ENCODE measurements at regions not wholly inside any gene's neighbourhood (a gene's known extent, or its start where the extent isn't known, plus 50 kb on each side); places are given as distances from the start of the nearest gene placed in this dataset.

DNA sequence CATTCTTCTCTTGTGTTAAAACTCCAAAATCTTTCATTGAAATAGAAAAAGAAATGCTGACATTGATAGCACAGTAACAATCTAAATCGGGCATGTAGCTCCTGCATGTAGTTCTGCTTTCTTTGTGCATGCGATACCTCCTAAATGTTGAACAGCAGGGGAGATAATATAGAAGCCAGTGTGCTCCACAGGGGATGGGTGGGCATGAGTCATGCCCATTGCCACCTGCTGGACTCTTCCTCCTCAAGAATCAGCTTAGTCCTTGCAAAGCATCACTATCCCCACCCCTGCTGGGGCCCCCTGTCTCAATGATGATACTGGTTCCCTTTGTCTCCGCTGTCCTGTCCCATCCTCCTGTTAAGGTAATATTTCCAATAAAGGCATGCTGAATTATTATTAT lies 203.0 kb downstream of the RWDD3 start (continued):
- TF ChIP-seq MEF2A (IDR thresholded peaks at IDR 0.05; ENCODE audit: borderline replicate concordance, low read depth) (no peak), NFIC (IDR thresholded peaks at IDR 0.05; ENCODE audit: borderline replicate concordance) (no peak), MXI1 (IDR thresholded peaks at IDR 0.05; ENCODE audit: low read depth, low read length) (no peak), FOSL2 (IDR thresholded peaks at IDR 0.05; ENCODE audit: borderline replicate concordance, low read depth) (no peak)

DNA sequence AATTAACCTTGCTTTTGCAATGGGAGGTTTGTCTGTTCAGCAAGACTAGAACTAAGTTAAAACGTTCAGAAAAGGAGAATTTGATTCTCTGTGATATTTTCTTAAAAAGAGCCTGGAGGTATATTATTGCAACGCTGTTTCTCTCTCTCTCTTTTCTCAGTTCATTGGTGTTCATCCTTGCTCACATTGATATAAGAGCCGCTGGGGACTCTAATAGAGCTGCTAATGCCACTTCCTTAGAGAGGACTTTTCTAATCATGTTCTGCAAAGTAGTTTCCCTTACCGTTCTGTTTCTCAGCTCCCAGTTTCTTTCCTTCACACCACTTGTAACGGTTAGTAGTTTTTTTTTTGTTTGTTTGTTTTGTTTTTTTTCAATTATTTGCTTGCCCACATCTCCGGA lies 203.8 kb downstream of the RWDD3 start:
- Histone ChIP-seq H3K27ac (ENCODE audit: low read depth in 2 of 2, low read length in 1 of 2) (no peak overlapping the region), H3K9ac (no peak overlapping the region), H3K36me3 (replicated peaks in 1 of 2; ENCODE audit: control insufficient read depth in 1 of 2, insufficient read depth in 2 of 2, low read length in 1 of 2) (no peaks in the 10 kb centered on the region), H3K9me3 (no peaks in the 10 kb centered on the region), H3K9me2 (no peaks in the 10 kb centered on the region), H4K20me1 (ENCODE audit: insufficient read depth) (no peaks in the 10 kb centered on the region), H3F3A (replicated peaks; ENCODE audit: insufficient read depth) (no peaks in the 10 kb centered on the region), H3K4me2 (no peak overlapping the region), H2AFZ (ENCODE audit: low read depth) (no peak overlapping the region), H3K4me3 (ENCODE audit: low read depth in 2 of 2, low read length in 1 of 2) (no peak overlapping the region), H3K4me1 (ENCODE audit: control insufficient read depth in 1 of 2, insufficient read depth in 2 of 2, low read depth in 1 of 2, low read length in 1 of 2) (peaks cover 0 to 5% of the 10 kb centered on the region in 2 experiments; a peak in 2 of 4 replicates), H3K79me2 (ENCODE audit: insufficient read depth) (no peaks in the 10 kb centered on the region), H3K27me3 (ENCODE audit: insufficient read depth) (no peaks in the 10 kb centered on the region)
- ChIA-PET POLR2A (no interaction called here), CTCF (no interaction called here)
- no peak for DNase-seq
- TF ChIP-seq EZH2phosphoT487 (IDR thresholded peaks at IDR 0.05; ENCODE audit: borderline replicate concordance, low read depth): no peak
- no peak for TF ChIP-seq SIN3A (IDR thresholded peaks at IDR 0.05; ENCODE audit: borderline replicate concordance, low read depth, low read length)
- no peak for TF ChIP-seq JUND (IDR thresholded peaks at IDR 0.05)
- no peak for TF ChIP-seq FOXM1 (IDR thresholded peaks at IDR 0.05; ENCODE audit: low read depth)
- TF ChIP-seq, protein P1, sequence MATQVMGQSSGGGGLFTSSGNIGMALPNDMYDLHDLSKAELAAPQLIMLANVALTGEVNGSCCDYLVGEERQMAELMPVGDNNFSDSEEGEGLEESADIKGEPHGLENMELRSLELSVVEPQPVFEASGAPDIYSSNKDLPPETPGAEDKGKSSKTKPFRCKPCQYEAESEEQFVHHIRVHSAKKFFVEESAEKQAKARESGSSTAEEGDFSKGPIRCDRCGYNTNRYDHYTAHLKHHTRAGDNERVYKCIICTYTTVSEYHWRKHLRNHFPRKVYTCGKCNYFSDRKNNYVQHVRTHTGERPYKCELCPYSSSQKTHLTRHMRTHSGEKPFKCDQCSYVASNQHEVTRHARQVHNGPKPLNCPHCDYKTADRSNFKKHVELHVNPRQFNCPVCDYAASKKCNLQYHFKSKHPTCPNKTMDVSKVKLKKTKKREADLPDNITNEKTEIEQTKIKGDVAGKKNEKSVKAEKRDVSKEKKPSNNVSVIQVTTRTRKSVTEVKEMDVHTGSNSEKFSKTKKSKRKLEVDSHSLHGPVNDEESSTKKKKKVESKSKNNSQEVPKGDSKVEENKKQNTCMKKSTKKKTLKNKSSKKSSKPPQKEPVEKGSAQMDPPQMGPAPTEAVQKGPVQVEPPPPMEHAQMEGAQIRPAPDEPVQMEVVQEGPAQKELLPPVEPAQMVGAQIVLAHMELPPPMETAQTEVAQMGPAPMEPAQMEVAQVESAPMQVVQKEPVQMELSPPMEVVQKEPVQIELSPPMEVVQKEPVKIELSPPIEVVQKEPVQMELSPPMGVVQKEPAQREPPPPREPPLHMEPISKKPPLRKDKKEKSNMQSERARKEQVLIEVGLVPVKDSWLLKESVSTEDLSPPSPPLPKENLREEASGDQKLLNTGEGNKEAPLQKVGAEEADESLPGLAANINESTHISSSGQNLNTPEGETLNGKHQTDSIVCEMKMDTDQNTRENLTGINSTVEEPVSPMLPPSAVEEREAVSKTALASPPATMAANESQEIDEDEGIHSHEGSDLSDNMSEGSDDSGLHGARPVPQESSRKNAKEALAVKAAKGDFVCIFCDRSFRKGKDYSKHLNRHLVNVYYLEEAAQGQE (IDR thresholded peaks at IDR 0.05; ENCODE audit: low read depth, low read length): no peak
- no peak for TF ChIP-seq NRF1 (IDR thresholded peaks at IDR 0.05; ENCODE audit: low read depth, low read length)
- TF ChIP-seq SMC3 (IDR thresholded peaks at IDR 0.05; ENCODE audit: low read depth, low read length): no peak
- TF ChIP-seq, protein P2, sequence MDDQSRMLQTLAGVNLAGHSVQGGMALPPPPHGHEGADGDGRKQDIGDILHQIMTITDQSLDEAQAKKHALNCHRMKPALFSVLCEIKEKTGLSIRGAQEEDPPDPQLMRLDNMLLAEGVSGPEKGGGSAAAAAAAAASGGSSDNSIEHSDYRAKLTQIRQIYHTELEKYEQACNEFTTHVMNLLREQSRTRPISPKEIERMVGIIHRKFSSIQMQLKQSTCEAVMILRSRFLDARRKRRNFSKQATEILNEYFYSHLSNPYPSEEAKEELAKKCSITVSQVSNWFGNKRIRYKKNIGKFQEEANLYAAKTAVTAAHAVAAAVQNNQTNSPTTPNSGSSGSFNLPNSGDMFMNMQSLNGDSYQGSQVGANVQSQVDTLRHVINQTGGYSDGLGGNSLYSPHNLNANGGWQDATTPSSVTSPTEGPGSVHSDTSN (IDR thresholded peaks at IDR 0.05): no peak
- TF ChIP-seq, protein P3, sequence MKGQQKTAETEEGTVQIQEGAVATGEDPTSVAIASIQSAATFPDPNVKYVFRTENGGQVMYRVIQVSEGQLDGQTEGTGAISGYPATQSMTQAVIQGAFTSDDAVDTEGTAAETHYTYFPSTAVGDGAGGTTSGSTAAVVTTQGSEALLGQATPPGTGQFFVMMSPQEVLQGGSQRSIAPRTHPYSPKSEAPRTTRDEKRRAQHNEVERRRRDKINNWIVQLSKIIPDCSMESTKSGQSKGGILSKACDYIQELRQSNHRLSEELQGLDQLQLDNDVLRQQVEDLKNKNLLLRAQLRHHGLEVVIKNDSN (IDR thresholded peaks at IDR 0.05; ENCODE audit: borderline replicate concordance, low read depth): no peak
- no peak for TF ChIP-seq NFIC (IDR thresholded peaks at IDR 0.05; ENCODE audit: borderline replicate concordance)
- WGBS (ENCODE audit: low lambda C conversion rate): 30% methylated on average over 6 of the region's 6 CpGs

Data from SK-N-SH (cell line).